ENCODE measurements at regions not wholly inside any gene's neighbourhood (a gene's known extent, or its start where the extent isn't known, plus 50 kb on each side); places are given as distances from the start of the nearest gene placed in this dataset.

- TF ChIP-seq RNF2 (IDR thresholded peaks at IDR 0.05; ENCODE audit: borderline replicate concordance, low read depth, low read length, missing control alignments, poor library complexity, severe bottlenecking) (no peak), TAF7 (optimal IDR thresholded peaks at IDR 0.05; ENCODE audit: borderline replicate concordance, low read depth, low read length) (no peak), EP300 (IDR thresholded peaks at IDR 0.05; ENCODE audit: borderline replicate concordance in 1 of 2, low read depth in 2 of 2, low read length in 2 of 2) (no peak), JUN (IDR thresholded peaks at IDR 0.05; ENCODE audit: low read depth, low read length) (no peak)
Measured at GRCh38 chr11:129268371-129268770, 76.2 kb upstream of the ARHGAP32 start (continued).

All from H1 (cell line).